ENCODE measurements at regions not wholly inside any gene's neighbourhood (a gene's known extent, or its start where the extent isn't known, plus 50 kb on each side); places are given as distances from the start of the nearest gene placed in this dataset.

DNA sequence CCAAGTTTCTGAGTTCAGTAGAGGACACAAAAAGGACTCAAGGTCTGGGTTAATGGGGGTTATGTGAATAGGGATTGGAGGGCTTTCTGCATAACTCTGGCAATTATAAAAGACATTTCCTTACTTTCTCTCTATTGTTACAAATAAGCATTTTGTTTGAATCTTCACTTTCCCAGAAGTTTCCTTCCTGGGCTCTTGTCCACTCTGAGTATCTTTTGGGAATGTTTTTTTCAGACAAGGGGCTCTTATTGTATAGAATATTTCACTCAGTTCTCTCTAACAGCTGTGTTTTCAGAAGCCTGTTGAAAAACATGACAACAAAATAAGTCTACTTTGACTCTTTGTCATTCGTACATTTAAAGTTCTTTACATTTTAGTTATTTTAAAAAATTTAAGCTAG is 57.6 kb upstream of the MAP9 start:
- TF ChIP-seq POLR2A (IDR thresholded peaks at IDR 0.05), result no peak
- TF ChIP-seq, protein P1, sequence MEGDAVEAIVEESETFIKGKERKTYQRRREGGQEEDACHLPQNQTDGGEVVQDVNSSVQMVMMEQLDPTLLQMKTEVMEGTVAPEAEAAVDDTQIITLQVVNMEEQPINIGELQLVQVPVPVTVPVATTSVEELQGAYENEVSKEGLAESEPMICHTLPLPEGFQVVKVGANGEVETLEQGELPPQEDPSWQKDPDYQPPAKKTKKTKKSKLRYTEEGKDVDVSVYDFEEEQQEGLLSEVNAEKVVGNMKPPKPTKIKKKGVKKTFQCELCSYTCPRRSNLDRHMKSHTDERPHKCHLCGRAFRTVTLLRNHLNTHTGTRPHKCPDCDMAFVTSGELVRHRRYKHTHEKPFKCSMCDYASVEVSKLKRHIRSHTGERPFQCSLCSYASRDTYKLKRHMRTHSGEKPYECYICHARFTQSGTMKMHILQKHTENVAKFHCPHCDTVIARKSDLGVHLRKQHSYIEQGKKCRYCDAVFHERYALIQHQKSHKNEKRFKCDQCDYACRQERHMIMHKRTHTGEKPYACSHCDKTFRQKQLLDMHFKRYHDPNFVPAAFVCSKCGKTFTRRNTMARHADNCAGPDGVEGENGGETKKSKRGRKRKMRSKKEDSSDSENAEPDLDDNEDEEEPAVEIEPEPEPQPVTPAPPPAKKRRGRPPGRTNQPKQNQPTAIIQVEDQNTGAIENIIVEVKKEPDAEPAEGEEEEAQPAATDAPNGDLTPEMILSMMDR (IDR thresholded peaks at IDR 0.05 in 8 of 11, conservative IDR thresholded peaks at IDR 0.05 in 3 of 11), result no peak

All from spleen (tissue), 7 donors.